Body of pancreas (tissue), 4 donors: ENCODE measurements at regions not wholly inside any gene's neighbourhood (a gene's known extent, or its start where the extent isn't known, plus 50 kb on each side); places are given as distances from the start of the nearest gene placed in this dataset.

Experiments
- POLR2A ChIP-seq, 3 donors: fragments of 450-650 bp; IDR thresholded peaks; one replicate each; pipeline ENCODE4 v1.6.1; 2016; ENCODE audit warnings: antibody characterized with exemption in 3 of 3, mild to moderate bottlenecking in 2 of 3
- TF ChIP-seq, protein P1 (sequence below), 7 experiments: fragments of 450-650 bp in 4 of 7; fragments of 200-600 bp in 3 of 7; sonication (generic) in 3 of 7; IDR thresholded peaks; one replicate each; pipeline ENCODE4 v1.5.1; 2016 to 2019; ENCODE audit warnings: antibody characterized with exemption in 7 of 7

DNA sequence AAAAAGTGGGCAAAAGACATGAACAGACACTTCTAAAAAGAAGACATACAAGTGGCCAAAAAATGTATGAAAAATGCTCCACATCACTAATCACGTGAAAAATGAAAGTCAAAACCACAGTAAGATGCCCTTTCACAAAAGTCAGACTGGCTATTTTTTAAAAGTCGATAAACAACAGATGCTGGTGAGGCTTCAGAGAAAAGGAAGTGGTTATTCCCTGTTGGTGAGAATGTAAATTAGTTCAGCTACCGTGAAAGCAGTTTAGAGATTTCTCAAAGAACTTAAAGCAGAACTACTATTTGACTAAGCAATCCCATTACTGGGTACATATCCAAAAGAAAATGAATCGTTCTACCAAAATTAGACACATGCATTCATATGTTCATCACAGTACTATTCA lies 237.0 kb downstream of the KIF21A start:
- TF ChIP-seq, protein P1, sequence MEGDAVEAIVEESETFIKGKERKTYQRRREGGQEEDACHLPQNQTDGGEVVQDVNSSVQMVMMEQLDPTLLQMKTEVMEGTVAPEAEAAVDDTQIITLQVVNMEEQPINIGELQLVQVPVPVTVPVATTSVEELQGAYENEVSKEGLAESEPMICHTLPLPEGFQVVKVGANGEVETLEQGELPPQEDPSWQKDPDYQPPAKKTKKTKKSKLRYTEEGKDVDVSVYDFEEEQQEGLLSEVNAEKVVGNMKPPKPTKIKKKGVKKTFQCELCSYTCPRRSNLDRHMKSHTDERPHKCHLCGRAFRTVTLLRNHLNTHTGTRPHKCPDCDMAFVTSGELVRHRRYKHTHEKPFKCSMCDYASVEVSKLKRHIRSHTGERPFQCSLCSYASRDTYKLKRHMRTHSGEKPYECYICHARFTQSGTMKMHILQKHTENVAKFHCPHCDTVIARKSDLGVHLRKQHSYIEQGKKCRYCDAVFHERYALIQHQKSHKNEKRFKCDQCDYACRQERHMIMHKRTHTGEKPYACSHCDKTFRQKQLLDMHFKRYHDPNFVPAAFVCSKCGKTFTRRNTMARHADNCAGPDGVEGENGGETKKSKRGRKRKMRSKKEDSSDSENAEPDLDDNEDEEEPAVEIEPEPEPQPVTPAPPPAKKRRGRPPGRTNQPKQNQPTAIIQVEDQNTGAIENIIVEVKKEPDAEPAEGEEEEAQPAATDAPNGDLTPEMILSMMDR (IDR thresholded peaks at IDR 0.05), result no peak
- no peak for TF ChIP-seq POLR2A (IDR thresholded peaks at IDR 0.05)
